ENCODE measurements at regions not wholly inside any gene's neighbourhood (a gene's known extent, or its start where the extent isn't known, plus 50 kb on each side); places are given as distances from the start of the nearest gene placed in this dataset.

- no peak for TF ChIP-seq CTCF (IDR thresholded peaks at IDR 0.05)
- no peak for DNase-seq (ENCODE audit: extremely low spot score, unreplicated experiment)
- no peak overlapping the region for H3K4me3 Mint-ChIP-seq (ENCODE audit: unreplicated experiment)
- H3K4me1 Mint-ChIP-seq (ENCODE audit: unreplicated experiment): peaks cover 14% of the 10 kb centered on the region
- peaks cover 5% of the 10 kb centered on the region for H3K9me3 Mint-ChIP-seq (ENCODE audit: unreplicated experiment)
- peaks cover 26% of the 10 kb centered on the region for H3K27me3 Mint-ChIP-seq (ENCODE audit: unreplicated experiment)
- no peak overlapping the region for H3K27ac Mint-ChIP-seq (ENCODE audit: unreplicated experiment)
- H3K36me3 Mint-ChIP-seq (ENCODE audit: unreplicated experiment): no peaks in the 10 kb centered on the region
Measured at GRCh38 chr3:13164893-13165492, 91.8 kb upstream of the IQSEC1 start.

GRCh38 chr3:13163848-13164382 lies 90.7 kb upstream of the IQSEC1 start:
- Mint-ChIP-seq H3K4me1 (ENCODE audit: unreplicated experiment) (peaks cover 17% of the 10 kb centered on the region), H3K27ac (ENCODE audit: unreplicated experiment) (no peak overlapping the region)
- TF ChIP-seq CTCF (IDR thresholded peaks at IDR 0.05): no peak

GRCh38 chr3:13162549-13163320 lies 89.5 kb upstream of the IQSEC1 start:
- Mint-ChIP-seq H3K27ac (ENCODE audit: unreplicated experiment) (no peak overlapping the region), H3K27me3 (ENCODE audit: unreplicated experiment) (peaks cover 11% of the 10 kb centered on the region), H3K9me3 (ENCODE audit: unreplicated experiment) (no peaks in the 10 kb centered on the region), H3K4me3 (ENCODE audit: unreplicated experiment) (no peak overlapping the region), H3K36me3 (ENCODE audit: unreplicated experiment) (no peaks in the 10 kb centered on the region), H3K4me1 (ENCODE audit: unreplicated experiment) (peaks cover 17% of the 10 kb centered on the region)
- DNase-seq (ENCODE audit: extremely low spot score, unreplicated experiment): no peak
- no peak for TF ChIP-seq CTCF (IDR thresholded peaks at IDR 0.05)

More at GRCh38 chr3:13163848-13164382, 90.7 kb upstream of the IQSEC1 start:
- H3K27me3 Mint-ChIP-seq (ENCODE audit: unreplicated experiment): peaks cover 18% of the 10 kb centered on the region
- no peak overlapping the region for H3K4me3 Mint-ChIP-seq (ENCODE audit: unreplicated experiment)
- no peaks in the 10 kb centered on the region for H3K9me3 Mint-ChIP-seq (ENCODE audit: unreplicated experiment)
- H3K36me3 Mint-ChIP-seq (ENCODE audit: unreplicated experiment): no peaks in the 10 kb centered on the region
- DNase-seq (ENCODE audit: extremely low spot score, unreplicated experiment): no peak

GRCh38 chr3:13161771-13162535 lies 88.7 kb upstream of the IQSEC1 start:
- no peak overlapping the region for H3K4me3 Mint-ChIP-seq (ENCODE audit: unreplicated experiment)
- H3K9me3 Mint-ChIP-seq (ENCODE audit: unreplicated experiment): peaks cover 3% of the 10 kb centered on the region
- H3K27ac Mint-ChIP-seq (ENCODE audit: unreplicated experiment): no peak overlapping the region

More at GRCh38 chr3:13161771-13162535, 88.7 kb upstream of the IQSEC1 start:
- Mint-ChIP-seq H3K4me1 (ENCODE audit: unreplicated experiment) (peaks cover 17% of the 10 kb centered on the region), H3K27me3 (ENCODE audit: unreplicated experiment) (peaks cover 11% of the 10 kb centered on the region), H3K36me3 (ENCODE audit: unreplicated experiment) (no peaks in the 10 kb centered on the region)
- DNase-seq (ENCODE audit: extremely low spot score, unreplicated experiment): no peak
- no peak for TF ChIP-seq CTCF (IDR thresholded peaks at IDR 0.05)
